OCI-M1 (cell line): ENCODE measurements at regions not wholly inside any gene's neighbourhood (a gene's known extent, or its start where the extent isn't known, plus 50 kb on each side); places are given as distances from the start of the nearest gene placed in this dataset.
A peak's percentile ranks its signal among the peaks of the same experiment; 100 is the strongest.
"Not testable (repeated sequence)": the region's sequence is repeated elsewhere in the genome, so short reads cannot be mapped to it uniquely, and the experiment has no call there.

Experiments used
- DNase-seq: peaks from one replicate; lab custom pipeline; 2025; lab: John Stamatoyannopoulos, UW

DNA sequence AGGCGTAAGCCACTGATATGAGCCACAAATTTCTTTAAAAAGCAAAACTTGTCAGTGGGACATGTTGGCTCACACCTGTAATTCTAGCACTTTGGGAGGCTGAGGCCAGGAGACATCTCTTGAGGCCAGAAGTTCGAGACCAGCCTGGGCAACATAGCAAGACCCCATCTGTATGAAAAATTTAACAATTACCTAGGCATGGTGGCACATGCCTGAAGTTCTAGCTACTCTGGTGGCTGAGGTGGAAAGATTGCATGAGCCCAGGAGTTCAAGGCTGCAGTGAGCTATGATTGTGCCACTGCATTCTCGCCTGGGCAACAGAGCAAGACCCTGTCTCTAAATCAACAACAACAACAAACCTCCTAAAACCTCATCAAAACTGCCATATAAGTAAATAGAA lies 147.6 kb upstream of the BARHL2 start:
- DNase-seq, result no peak

DNA sequence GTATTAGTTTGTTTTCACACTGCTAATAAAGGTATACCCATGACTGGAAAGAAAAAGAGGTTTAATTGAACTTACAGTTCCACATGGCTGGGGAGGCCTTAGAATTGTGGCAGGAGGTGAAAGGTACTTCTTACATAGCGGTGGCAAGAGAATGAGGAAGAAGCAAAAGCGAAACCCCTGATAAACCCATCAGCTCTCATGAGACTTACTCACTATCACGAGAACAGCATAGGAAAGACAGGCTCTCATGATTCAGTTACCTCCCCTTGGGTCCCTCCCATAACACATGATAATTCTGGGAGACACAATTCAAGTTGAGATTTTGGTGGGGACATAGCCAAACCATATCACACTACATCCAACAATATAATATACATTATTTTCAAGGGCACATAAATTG lies 145.7 kb upstream of the BARHL2 start:
- DNase-seq, result peak; percentile 72

DNA sequence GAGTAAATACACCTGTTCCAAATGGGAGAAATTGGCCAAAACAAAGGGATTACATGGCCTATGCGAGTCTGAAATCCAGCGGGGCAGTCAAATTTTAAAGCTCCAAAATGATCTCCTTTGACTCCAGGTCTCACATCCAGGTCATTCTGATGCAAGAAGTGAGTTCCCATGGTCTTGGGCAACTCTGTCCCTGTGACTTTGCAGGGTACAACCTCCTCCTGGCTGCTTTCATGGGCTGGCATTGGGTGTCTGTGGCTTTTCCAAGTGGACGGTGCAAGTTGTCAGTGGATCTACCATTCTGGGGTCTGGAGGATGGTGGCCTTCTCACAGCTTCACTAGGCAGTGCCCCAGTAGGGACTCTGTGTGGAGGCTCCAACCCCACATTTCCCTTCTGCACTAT lies 144.3 kb upstream of the BARHL2 start:
- not testable (repeated sequence) for DNase-seq

DNA sequence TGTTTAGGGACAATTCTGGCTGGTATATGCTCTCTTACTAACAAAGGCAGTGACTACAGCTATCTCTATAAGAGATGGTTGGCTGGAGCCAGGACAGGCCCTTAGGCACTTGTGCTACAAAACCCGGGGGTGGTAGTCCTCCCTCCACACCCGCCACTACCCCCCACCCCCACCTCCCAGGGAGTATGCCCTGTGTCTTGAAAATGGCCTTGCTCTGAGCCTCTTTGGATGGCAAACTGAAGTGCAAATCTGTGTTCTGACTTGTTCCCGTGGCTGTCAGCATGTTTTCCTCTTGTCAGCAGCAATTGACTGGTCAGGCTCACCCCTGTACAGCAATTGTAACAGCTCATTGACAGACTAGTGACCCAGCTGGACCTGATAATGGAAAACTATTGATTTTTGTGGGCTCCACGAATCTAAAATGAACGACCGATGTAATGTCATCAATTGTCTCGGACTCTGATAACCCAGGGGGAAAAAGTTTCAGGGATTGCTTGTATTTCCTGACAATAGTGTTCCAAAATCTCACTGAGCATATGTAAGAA lies 139.4 kb upstream of the BARHL2 start:
- DNase-seq, result no peak

DNA sequence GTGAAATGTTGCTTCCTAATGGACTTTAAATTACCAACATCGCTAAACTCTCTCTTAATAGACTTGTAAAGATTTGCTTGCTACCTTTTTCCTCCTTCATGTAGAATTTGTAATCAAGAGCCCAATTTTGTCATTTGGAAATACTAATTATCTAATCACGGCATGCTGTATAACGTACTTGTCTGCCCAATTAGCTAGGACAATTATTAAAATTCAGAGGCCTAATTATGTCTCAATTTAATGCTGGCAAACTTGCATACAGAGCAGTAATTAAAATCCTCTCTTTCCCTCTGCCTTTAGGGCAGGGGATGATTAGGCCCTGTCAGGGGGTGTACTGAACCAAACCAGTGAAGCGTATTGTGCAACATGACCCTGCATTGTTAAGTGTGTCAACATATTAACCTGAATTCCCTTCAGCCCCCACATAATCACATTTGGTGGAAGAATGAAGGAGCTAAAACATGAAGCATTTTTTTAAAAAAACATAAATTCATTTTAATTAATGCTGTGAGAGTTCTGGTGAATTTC lies 137.4 kb upstream of the BARHL2 start:
- no peak for DNase-seq

DNA sequence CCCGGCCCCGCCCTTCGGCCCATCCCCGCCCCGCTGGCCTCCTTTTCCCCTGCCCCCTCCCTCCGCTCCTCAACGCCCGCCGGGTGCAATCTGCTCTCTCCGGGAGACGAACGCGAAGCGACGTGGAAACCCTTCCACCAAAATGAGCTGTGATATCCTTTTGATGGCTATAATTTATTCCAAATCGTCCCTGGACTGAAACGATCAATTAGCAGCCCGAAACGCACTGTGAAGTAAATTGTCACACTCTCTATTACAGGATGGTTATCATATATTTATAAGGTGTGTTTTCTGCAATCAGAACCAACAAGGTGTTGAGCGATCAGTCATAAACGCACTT lies 134.6 kb upstream of the BARHL2 start:
- DNase-seq, result no peak

DNA sequence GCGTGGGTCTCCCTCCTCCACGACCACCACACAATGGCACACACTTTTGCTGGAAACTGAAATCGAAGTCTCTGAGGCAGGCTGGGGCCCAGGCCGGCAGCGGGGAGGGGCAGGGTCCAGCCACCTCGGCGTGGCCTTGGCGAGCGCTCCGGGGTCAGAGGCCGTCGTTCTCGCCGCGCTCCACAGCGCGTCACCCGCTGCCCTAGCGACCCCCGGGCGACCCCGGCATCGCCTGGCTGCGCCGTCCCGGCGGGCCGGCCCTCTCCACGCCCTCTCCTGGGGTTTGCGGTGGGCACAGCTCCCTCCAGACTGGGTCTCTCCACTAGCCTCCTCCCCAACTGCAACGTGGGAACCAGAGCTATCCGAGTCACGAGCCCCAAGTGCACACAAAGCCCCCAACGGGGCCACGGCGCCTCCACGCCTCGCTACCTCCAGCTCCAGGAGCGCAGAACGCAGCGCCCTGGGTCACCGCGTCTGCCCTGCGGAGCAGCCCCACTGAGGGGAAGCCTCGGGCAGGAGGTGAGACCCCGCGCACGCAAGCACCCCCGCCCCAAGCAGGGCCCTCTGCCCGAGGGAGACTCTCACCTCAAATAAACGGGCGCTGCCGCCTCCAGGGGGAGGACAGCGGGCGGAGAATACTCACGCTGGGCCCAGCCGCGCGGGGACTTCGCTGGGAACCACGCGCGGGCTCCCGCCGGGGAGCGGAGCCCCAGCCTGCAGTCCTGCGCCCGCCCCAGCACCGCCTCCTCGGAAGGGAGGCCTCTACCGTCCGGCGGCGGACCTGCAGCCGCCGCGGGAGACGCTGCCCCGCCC lies 134.0 kb upstream of the BARHL2 start:
- peak; percentile 90 for DNase-seq

DNA sequence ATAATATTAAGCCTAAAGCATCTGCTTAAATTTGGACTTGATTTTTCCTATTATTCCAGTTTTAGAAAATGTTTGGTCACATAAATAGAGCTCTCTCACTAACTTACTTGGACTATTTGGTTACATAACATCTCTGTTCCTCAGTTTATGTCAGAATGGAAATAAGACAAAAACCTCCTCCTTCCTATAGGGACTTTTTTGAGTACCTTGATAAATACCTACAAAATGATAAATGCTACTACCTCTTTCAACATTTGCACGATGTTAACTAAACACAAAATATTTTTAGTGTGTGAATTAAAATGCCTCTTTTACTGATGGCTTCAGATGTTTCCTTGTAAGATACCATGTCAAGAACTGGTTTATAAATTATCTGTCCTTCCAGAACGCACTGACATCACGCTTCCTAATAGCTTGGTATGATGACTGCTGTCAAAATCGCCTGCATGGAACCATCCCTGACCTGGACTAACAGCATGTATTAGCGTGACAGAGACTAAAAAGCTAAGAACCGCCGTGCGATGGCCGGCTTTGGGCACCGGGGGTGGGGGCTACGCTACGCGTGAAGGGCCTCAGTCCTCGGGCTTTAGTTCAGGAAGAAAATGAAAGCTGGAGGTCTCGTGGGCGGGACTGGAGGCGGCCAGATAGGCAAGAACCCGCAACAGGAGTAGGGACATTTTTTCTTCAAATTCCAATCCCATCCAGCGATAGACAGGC lies 133.2 kb upstream of the BARHL2 start:
- DNase-seq, result peak; percentile 80

DNA sequence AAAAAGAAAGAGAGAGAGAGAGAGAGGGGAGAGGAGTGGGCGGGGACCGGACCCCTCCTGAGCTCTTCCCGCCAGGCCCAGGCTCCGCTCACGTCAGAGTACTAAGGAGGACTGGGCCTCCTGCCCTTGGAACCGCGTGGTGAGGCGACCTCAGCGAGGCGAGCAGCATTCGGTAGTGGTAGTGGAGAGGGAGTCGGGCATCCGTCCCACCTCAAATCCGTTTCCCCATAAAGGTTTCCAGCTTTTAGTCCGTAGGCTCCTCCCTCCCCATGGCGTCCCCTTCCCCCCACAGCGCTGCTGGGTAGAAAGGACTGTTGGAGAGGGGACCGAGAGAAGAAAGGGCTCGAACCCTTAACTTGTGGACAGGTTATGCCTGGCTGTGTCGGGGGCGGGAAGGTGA lies 124.4 kb upstream of the BARHL2 start:
- DNase-seq, result no peak

DNA sequence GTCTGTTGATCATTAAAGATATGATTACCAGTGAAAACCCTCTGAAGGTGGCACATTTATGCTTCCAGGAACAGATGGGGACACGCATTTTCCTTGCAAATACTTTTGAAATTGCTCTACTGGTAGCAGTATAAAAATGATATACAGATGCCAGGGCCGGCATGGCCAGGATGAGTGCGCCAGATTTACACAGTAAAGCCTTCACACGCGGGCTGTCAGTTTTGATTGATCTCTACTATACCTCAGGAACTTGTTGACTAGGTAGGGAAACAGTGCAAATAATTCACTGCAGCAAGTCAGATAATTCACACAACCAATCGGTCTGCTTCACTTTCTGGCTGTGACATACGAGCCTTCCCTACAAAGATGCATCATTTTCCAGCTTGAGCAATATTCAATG lies 123.2 kb upstream of the BARHL2 start:
- no peak for DNase-seq

DNA sequence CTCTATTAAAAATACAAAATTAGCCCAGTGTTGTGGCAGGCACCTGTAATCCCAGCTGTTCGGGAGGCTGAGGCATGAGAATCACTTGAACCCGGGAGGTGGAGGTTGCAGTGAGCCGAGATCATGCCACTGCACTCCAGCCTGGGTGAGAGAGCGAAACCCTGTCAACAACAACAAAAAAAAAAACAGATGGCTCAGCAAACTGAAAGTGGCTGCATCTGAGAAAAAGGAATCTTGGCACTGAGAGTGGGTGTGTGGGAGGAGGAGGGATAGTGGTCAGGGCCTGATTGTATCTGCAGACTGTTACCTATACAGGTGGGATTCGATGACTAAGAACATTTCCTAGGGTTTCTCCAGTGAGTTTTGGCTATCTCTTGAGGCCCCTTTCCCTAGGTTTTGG lies 122.2 kb upstream of the BARHL2 start:
- no peak for DNase-seq

DNA sequence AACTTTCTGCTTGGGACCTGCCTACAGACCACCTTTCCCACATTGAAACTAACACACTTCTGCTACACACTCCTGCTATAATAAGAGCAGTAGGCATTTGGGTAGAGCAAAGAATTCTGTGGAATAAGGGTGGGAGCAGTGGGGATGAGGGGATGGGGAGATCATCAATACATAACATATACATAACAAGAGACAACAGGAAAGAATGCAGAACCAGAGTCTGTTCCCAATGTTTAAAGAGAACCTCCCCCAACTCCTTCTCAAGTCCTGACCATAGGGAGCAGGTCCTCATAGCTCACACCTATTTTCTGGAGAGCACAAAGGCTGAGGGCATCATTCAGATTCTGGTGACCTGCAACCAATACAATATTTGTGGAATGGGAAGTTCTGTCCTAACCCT lies 121.6 kb upstream of the BARHL2 start:
- DNase-seq, result no peak

DNA sequence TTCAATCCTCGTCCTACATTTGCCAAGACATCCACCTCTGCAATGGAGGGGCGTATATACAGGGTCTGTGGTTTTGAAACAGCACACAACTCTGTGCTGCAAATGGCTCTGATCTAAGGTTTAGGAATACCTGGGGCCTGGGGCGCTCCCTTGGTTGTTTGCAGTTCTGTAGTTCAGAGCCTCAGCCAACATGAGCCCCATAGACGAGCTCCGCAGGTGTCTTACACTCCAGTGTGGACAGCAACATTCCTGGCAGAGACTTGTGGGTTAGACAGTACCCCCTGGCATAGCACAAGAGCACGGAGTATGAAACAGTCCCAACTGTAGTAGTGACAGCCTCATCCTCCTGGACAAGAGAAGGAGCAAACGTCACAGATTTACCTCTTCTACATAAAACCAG lies 120.3 kb upstream of the BARHL2 start:
- no peak for DNase-seq

DNA sequence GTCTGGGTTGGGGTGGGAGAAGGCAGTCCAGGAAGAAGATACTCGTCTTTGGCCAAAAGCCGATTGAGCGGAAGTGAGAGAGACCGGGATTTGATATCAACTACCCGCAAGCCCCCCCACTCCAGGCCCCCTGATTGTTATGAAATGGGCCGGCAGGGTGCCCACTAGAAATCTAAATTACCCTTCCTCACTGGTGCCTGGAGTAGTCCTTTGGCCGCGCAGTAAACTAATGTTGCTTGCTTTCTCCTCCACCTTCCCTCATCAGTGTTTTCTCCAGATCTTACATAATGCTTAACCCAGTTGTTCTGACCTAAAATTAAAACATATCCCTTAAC lies 119.2 kb upstream of the BARHL2 start:
- no peak for DNase-seq

DNA sequence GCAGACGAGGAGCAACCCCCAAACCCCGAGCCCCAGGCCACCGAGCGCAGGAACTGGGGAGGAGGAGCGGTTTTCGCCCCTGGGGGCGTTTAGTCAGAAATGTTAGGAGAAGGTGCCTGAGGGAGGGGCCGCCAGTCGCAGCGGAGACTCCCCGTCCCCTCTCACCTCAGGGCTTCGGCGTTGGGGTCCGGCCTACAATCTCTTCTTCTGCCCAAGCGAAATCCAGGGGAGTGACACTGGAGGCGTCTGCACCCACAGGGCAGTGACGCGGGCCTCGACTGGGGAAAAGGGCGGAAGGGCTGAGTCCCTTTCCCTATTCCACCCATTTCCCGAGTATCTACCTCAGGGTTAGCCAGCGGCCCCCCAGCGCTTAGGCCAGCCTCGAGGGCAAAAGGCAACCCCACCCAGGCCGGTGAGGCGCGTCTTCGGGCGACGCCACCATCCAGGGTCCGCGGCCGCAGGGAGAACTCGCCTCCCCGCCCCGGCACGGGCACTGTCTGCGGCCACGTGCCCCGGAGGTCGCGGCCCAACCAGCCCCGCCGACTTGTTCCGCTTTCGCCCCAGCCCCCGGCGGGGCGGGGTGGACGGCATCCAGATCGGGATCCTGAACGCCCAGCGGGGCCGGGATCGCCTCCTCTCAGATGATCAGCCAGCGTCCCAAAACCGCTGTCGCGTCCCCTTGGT lies 118.7 kb upstream of the BARHL2 start:
- no peak for DNase-seq

DNA sequence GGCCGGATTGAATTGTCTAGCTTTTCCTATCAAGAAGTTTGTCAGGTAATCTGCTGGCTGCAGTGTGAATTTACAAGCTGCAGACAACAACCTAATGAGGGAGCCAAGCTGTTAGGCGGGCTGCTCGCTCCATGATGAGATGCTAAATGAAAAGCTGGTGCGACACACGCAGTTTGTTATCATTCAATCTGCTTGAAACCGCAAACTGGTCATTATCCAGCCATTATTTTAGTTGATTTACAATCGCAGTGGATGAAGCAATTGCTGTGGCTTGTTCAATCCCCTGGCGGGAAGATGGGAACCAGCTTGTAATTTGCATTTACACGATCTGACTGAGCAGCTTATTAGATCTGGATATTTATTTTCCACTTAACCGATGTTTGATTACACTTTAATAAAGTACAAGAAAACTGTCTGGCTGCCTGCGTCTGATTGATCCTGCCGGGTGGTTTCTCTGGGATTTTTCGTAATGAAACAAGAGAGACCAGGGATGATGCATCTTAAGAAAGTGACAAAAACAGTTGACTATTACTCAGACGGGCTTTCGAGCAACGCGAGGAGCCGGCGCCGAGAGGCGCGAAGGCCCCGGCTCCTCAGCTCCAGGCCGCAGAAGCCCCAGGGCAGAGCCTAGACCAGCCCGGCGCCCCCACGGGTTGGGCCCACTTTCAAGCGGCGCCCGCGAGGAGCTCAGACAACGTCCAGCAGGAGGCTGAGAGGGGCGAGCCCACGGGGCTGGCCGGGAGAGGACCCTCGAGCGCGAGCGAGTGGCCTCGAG lies 118.0 kb upstream of the BARHL2 start:
- DNase-seq, result no peak

DNA sequence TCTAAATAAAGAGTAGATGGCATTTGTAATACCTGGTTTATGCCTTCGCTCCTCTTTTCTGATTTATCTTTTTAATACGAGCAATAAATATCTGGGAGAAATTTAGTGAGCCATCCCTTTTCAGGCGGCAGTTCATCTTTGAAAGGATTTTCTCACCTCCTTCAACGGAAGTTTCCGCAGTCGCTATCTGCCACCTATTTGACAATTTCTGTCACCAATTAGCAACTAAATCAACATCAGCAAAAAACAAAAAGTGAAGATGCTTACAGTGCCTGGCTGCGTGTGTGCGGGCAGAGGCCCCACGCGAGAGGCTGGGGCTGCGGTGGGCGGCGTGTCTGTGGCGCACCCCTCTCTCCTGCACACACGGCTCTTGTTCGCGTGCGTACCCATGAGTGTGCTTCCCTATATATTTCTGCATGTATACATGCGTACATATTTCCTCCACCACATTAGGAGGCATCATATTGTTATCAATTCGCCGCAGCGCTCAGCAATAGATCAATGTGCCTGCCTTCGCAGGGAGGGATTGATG lies 117.3 kb upstream of the BARHL2 start:
- DNase-seq, result no peak

DNA sequence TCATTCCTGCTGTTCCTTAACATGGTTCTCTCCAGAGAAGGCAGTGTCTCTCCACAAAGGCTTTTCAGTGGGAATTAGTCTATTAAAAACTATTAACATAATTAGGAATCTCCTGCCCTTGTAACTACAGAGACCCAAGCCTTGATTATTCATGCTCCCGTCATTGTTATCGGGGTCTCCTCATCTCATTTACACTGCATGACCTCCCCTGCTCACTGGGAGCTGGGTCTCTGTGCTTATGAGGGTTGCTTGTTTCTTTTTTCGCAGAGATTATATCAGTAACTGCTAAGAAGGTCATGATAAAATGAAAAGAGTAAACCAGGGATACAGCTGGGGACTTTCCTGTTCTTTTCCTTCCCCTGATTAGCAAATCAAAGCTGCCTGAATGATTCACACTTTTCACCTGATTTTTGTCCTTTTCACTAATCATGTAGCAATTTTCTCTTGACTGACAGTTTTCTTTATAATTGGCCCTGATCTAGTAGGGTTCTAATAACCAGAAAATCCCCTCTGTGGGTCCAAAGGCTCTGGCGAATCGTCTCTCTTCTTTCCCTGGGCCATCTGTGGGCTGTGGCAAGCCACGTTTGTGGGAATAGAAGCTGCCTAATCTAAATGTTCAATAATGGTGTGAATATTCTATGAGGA lies 116.5 kb upstream of the BARHL2 start:
- DNase-seq, result no peak

DNA sequence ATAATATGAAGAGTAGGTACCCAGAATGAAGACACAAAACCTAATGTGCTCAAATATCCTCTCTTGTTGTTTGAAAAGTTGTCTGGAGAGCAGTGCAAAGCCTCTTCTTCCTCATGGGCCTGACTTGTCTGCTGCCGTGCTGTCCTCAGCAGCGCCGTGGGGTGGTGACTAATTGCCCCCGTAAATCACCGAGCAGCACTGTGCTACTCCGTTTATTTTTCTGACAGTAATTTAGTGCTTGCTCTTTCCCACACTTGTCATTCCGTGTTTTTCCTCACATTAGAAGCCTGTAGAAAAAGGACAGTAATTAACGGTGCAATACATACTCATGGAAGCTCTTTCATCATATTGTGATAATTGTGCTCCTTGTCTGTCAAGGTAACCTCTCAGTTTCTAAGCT lies 114.8 kb upstream of the BARHL2 start:
- DNase-seq, result no peak

DNA sequence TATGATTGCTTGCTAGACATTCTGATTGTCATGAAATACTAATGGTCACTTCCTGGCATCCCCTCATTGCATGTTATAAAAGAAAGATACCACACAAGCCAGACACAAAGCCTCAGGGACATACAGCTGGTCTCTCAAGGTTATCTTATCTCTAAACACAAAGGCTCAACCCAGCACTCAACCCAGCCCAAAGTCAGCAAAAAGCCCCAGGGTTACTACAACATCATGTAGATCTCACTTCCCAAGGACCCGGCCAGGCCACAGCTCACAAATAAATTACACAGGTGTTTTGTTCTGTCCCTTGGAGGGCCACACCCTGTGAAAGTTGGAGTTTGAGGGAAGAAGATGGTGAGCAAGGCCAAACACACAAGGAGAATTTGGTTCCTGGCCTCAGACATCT lies 109.7 kb upstream of the BARHL2 start:
- DNase-seq, result peak; percentile 78

DNA sequence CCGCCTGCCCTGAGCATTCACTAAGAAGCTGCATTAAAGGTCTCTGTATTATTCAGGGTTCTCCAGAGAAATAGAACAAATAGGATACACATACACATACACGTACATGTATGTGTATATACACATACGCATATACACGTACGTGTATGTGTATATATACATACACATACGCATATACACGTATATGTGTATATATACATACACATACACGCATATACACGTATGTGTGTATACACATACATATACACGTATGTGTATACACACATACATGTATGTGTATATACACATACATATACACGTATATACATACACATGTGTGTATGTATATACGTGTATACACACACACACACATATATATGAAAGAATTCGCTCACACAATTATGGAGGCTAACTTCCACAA lies 108.9 kb upstream of the BARHL2 start:
- no peak for DNase-seq
